Activated naive CD8-positive, alpha-beta T cell (primary cell): ENCODE measurements at regions not wholly inside any gene's neighbourhood (a gene's known extent, or its start where the extent isn't known, plus 50 kb on each side); places are given as distances from the start of the nearest gene placed in this dataset.

ENCODE experiments used
- H3K27ac Mint-ChIP-seq: one replicate; pipeline ENCODE4 v1.8.0; 2021; ENCODE audit warnings: mixed read lengths
- H3K27me3 Mint-ChIP-seq: one replicate; pipeline ENCODE4 v1.8.0; 2021; ENCODE audit warnings: mixed read lengths
- H3K36me3 Mint-ChIP-seq: one replicate; pipeline ENCODE4 v1.8.0; 2021; ENCODE audit warnings: mixed read lengths
- H3K4me1 Mint-ChIP-seq: one replicate; pipeline ENCODE4 v1.8.0; 2021; ENCODE audit warnings: low read depth, mixed read lengths
- H3K4me3 Mint-ChIP-seq: one replicate; pipeline ENCODE4 v1.8.0; 2021; ENCODE audit warnings: mild to moderate bottlenecking, mixed read lengths
- H3K9me3 Mint-ChIP-seq: one replicate; pipeline ENCODE4 v1.8.0; 2021; ENCODE audit warnings: low read depth, mixed read lengths

GRCh38 chr18:71798986-71799673 lies 745.0 kb downstream of the CBLN2 start:
- no peaks in the 10 kb centered on the region for H3K9me3 Mint-ChIP-seq
- peaks cover 1% of the 10 kb centered on the region for H3K27me3 Mint-ChIP-seq
- no peak overlapping the region for H3K27ac Mint-ChIP-seq
- H3K4me3 Mint-ChIP-seq: no peak overlapping the region
- H3K36me3 Mint-ChIP-seq: no peaks in the 10 kb centered on the region
- no peaks in the 10 kb centered on the region for H3K4me1 Mint-ChIP-seq

GRCh38 chr18:71797554-71797953 lies 746.6 kb downstream of the CBLN2 start:
- Mint-ChIP-seq H3K36me3 (no peaks in the 10 kb centered on the region), H3K4me3 (no peak overlapping the region), H3K27me3 (peaks cover 1% of the 10 kb centered on the region), H3K27ac (no peak overlapping the region), H3K9me3 (no peaks in the 10 kb centered on the region), H3K4me1 (no peaks in the 10 kb centered on the region)

GRCh38 chr18:71784777-71785176 lies 759.4 kb downstream of the CBLN2 start:
- no peaks in the 10 kb centered on the region for H3K36me3 Mint-ChIP-seq
- H3K4me3 Mint-ChIP-seq: no peak overlapping the region
- no peaks in the 10 kb centered on the region for H3K27me3 Mint-ChIP-seq
- H3K4me1 Mint-ChIP-seq: no peaks in the 10 kb centered on the region
- no peak overlapping the region for H3K27ac Mint-ChIP-seq
- no peaks in the 10 kb centered on the region for H3K9me3 Mint-ChIP-seq

- Mint-ChIP-seq H3K36me3 (no peaks in the 10 kb centered on the region), H3K9me3 (peaks cover 8% of the 10 kb centered on the region), H3K27ac (no peak overlapping the region), H3K4me3 (no peak overlapping the region), H3K4me1 (no peaks in the 10 kb centered on the region), H3K27me3 (no peaks in the 10 kb centered on the region)
Observed at GRCh38 chr18:71760541-71760940, 783.6 kb downstream of the CBLN2 start.

- Mint-ChIP-seq H3K27ac (no peak overlapping the region), H3K4me3 (no peak overlapping the region), H3K27me3 (peaks cover 2% of the 10 kb centered on the region), H3K4me1 (no peaks in the 10 kb centered on the region), H3K36me3 (no peaks in the 10 kb centered on the region), H3K9me3 (no peaks in the 10 kb centered on the region)
Observed at GRCh38 chr18:71754246-71754645, 789.9 kb downstream of the CBLN2 start.

GRCh38 chr18:71743634-71744033 lies 800.5 kb downstream of the CBLN2 start:
- Mint-ChIP-seq H3K4me1 (no peaks in the 10 kb centered on the region), H3K9me3 (peaks cover 13% of the 10 kb centered on the region), H3K27ac (no peak overlapping the region), H3K36me3 (no peaks in the 10 kb centered on the region), H3K4me3 (no peak overlapping the region), H3K27me3 (no peaks in the 10 kb centered on the region)

- Mint-ChIP-seq H3K36me3 (no peaks in the 10 kb centered on the region), H3K4me3 (no peak overlapping the region), H3K27ac (no peak overlapping the region), H3K9me3 (peaks cover 8% of the 10 kb centered on the region), H3K27me3 (peaks cover 3% of the 10 kb centered on the region), H3K4me1 (peaks cover 2% of the 10 kb centered on the region)
Observed at GRCh38 chr18:71729611-71730010, 814.5 kb downstream of the CBLN2 start.

- H3K4me3 Mint-ChIP-seq: no peak overlapping the region
- no peaks in the 10 kb centered on the region for H3K36me3 Mint-ChIP-seq
- no peaks in the 10 kb centered on the region for H3K27me3 Mint-ChIP-seq
- H3K27ac Mint-ChIP-seq: no peak overlapping the region
- peaks cover 2% of the 10 kb centered on the region for H3K4me1 Mint-ChIP-seq
- H3K9me3 Mint-ChIP-seq: peaks cover 8% of the 10 kb centered on the region
Observed at GRCh38 chr18:71727909-71728308, 816.2 kb downstream of the CBLN2 start.

- Mint-ChIP-seq H3K27ac (no peak overlapping the region), H3K4me3 (no peak overlapping the region), H3K27me3 (no peaks in the 10 kb centered on the region), H3K4me1 (peaks cover 2% of the 10 kb centered on the region), H3K36me3 (no peaks in the 10 kb centered on the region), H3K9me3 (peaks cover 8% of the 10 kb centered on the region)
Observed at GRCh38 chr18:71725256-71725655, 818.9 kb downstream of the CBLN2 start.

- Mint-ChIP-seq H3K4me3 (no peak overlapping the region), H3K36me3 (no peaks in the 10 kb centered on the region), H3K4me1 (no peaks in the 10 kb centered on the region), H3K27me3 (no peaks in the 10 kb centered on the region), H3K27ac (no peak overlapping the region), H3K9me3 (no peaks in the 10 kb centered on the region)
Observed at GRCh38 chr18:71707985-71708500, 836.1 kb downstream of the CBLN2 start.

- no peaks in the 10 kb centered on the region for H3K9me3 Mint-ChIP-seq
- no peak overlapping the region for H3K4me3 Mint-ChIP-seq
- no peaks in the 10 kb centered on the region for H3K36me3 Mint-ChIP-seq
- no peak overlapping the region for H3K27ac Mint-ChIP-seq
- H3K4me1 Mint-ChIP-seq: no peaks in the 10 kb centered on the region
- H3K27me3 Mint-ChIP-seq: no peaks in the 10 kb centered on the region
Observed at GRCh38 chr18:71707400-71707799, 836.7 kb downstream of the CBLN2 start.

- Mint-ChIP-seq H3K4me3 (no peak overlapping the region), H3K27me3 (no peaks in the 10 kb centered on the region), H3K27ac (no peak overlapping the region), H3K36me3 (no peaks in the 10 kb centered on the region), H3K9me3 (no peaks in the 10 kb centered on the region), H3K4me1 (no peaks in the 10 kb centered on the region)
Observed at GRCh38 chr18:71689416-71690160, 854.6 kb downstream of the CBLN2 start.

- Mint-ChIP-seq H3K36me3 (no peaks in the 10 kb centered on the region), H3K27ac (no peak overlapping the region), H3K4me1 (no peaks in the 10 kb centered on the region), H3K4me3 (no peak overlapping the region), H3K27me3 (peaks cover 2% of the 10 kb centered on the region), H3K9me3 (peaks cover 6% of the 10 kb centered on the region)
Observed at GRCh38 chr18:71682591-71682990, 861.6 kb downstream of the CBLN2 start.

GRCh38 chr18:71678144-71678543 lies 866.0 kb downstream of the CBLN2 start:
- Mint-ChIP-seq H3K27ac (no peak overlapping the region), H3K9me3 (peaks cover under 1% of the 10 kb centered on the region), H3K27me3 (peaks cover 2% of the 10 kb centered on the region), H3K4me3 (no peak overlapping the region), H3K36me3 (no peaks in the 10 kb centered on the region), H3K4me1 (no peaks in the 10 kb centered on the region)

GRCh38 chr18:71673954-71674353 lies 870.2 kb downstream of the CBLN2 start:
- Mint-ChIP-seq H3K27me3 (no peaks in the 10 kb centered on the region), H3K4me3 (no peak overlapping the region), H3K36me3 (no peaks in the 10 kb centered on the region), H3K9me3 (no peaks in the 10 kb centered on the region), H3K27ac (no peak overlapping the region), H3K4me1 (no peaks in the 10 kb centered on the region)
